ENCODE measurements at regions not wholly inside any gene's neighbourhood (a gene's known extent, or its start where the extent isn't known, plus 50 kb on each side); places are given as distances from the start of the nearest gene placed in this dataset.

GRCh38 chr3:187919544-187919943 lies 174.3 kb upstream of the BCL6 start:
- DNase-seq (ENCODE audit: low spot score in 2 of 2) (no peak), ATAC-seq (peak; percentile 23)
- peaks cover 67% of the 10 kb centered on the region for H3K4me1 Mint-ChIP-seq
- H3K4me3 Mint-ChIP-seq: peak overlapping the region; percentile 64
- no peaks in the 10 kb centered on the region for H3K9me3 Mint-ChIP-seq
- peak overlapping the region; percentile 86 for H3K27ac Mint-ChIP-seq
- H3K36me3 Mint-ChIP-seq: peaks cover 13% of the 10 kb centered on the region

GRCh38 chr3:187920030-187920429 lies 174.8 kb upstream of the BCL6 start:
- Mint-ChIP-seq H3K4me1 (peaks cover 67% of the 10 kb centered on the region), H3K36me3 (peaks cover 13% of the 10 kb centered on the region), H3K4me3 (peak overlapping the region; percentile 64), H3K9me3 (no peaks in the 10 kb centered on the region), H3K27ac (peak overlapping the region; percentile 86)
- ATAC-seq (no peak), DNase-seq (ENCODE audit: low spot score in 2 of 2) (no peak)

DNA sequence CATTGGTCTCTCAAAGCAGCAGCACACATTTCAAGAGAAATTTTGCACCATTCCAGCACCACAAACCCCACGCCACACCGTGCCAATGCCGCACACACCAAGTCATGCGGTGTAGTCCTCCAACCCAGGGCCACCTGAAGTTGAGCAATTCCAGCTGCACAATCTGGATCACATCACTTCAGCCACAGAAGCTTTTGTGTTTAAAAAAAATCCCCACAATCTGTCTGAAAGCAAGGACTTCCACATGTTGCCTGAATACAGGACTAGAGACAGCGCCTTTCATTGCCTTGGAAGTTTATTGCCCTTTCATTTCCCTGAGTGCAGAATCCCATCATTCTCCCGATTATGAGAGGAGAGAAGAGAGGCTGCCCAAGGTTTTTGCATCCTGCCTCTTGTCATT lies 175.6 kb upstream of the BCL6 start:
- Mint-ChIP-seq H3K4me1 (peaks cover 62% of the 10 kb centered on the region), H3K9me3 (no peaks in the 10 kb centered on the region), H3K4me3 (no peak overlapping the region), H3K27ac (no peak overlapping the region), H3K36me3 (peaks cover 13% of the 10 kb centered on the region)
- no peak for ATAC-seq
- no peak for DNase-seq (ENCODE audit: low spot score in 2 of 2)

- no peak overlapping the region for H3K4me3 Mint-ChIP-seq
- peaks cover 66% of the 10 kb centered on the region for H3K4me1 Mint-ChIP-seq
- H3K36me3 Mint-ChIP-seq: peaks cover 13% of the 10 kb centered on the region
- no peak for DNase-seq (ENCODE audit: low spot score in 2 of 2)
- no peak overlapping the region for H3K27ac Mint-ChIP-seq
- ATAC-seq: no peak
- H3K9me3 Mint-ChIP-seq: no peaks in the 10 kb centered on the region
Observed at GRCh38 chr3:187921391-187922074, 176.3 kb upstream of the BCL6 start.

GRCh38 chr3:187922704-187923416 lies 177.6 kb upstream of the BCL6 start:
- H3K27ac Mint-ChIP-seq: peak overlapping the region; percentile 18
- ATAC-seq: peak; percentile 88
- peaks cover 7% of the 10 kb centered on the region for H3K36me3 Mint-ChIP-seq
- peaks cover 64% of the 10 kb centered on the region for H3K4me1 Mint-ChIP-seq
- peak overlapping the region; percentile 5 for H3K4me3 Mint-ChIP-seq
- DNase-seq (ENCODE audit: low spot score in 2 of 2): no peak
- no peaks in the 10 kb centered on the region for H3K9me3 Mint-ChIP-seq

DNA sequence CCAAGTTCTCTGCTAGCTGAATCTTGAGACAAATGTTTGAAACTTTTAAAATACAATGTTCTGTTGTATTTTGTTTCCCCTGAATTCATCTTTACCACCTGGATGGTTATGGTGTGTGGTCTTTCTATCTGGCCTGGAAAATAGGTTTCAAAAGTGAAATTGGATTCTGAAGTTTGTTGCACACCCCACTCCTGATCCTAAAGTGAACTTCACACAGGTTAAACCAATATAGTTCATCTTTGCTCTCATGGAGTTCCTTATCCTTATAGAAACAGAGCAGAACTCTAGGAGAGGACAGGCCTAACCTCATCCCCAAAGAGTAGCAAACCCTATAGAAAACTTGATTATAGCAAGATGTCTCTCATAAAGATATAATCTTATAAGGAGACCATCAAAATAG lies 179.4 kb upstream of the BCL6 start:
- Mint-ChIP-seq H3K4me3 (no peak overlapping the region), H3K36me3 (peaks cover 7% of the 10 kb centered on the region), H3K4me1 (peaks cover 60% of the 10 kb centered on the region), H3K27ac (no peak overlapping the region), H3K9me3 (no peaks in the 10 kb centered on the region)
- DNase-seq (ENCODE audit: low spot score in 2 of 2): no peak
- no peak for ATAC-seq

DNA sequence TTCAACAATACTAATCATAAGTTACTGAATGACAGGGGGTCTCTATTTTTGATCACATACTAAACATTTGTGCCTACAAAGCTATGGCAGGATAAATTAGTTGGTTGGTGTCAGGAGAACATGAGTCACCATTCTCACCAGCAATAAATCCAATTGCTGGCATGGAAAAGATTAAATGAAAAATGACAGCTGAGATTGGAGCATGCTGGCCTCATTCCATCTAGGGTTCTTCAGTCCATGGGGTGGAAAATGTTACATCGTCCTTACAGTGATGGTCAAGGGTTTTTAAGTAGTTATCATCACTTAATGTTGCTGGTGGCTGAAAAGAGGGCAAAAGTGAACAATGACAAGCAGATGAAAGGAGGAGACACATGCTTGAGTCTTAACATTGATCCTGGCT lies 180.1 kb upstream of the BCL6 start:
- no peaks in the 10 kb centered on the region for H3K9me3 Mint-ChIP-seq
- H3K4me3 Mint-ChIP-seq: no peak overlapping the region
- DNase-seq (ENCODE audit: low spot score in 2 of 2) (no peak), ATAC-seq (no peak)
- H3K27ac Mint-ChIP-seq: no peak overlapping the region
- peaks cover 7% of the 10 kb centered on the region for H3K36me3 Mint-ChIP-seq
- H3K4me1 Mint-ChIP-seq: peaks cover 59% of the 10 kb centered on the region

- H3K4me1 Mint-ChIP-seq: peaks cover 49% of the 10 kb centered on the region
- H3K36me3 Mint-ChIP-seq: peaks cover 7% of the 10 kb centered on the region
- ATAC-seq (no peak), DNase-seq (ENCODE audit: low spot score in 2 of 2) (no peak)
- no peak overlapping the region for H3K27ac Mint-ChIP-seq
- H3K4me3 Mint-ChIP-seq: no peak overlapping the region
- no peaks in the 10 kb centered on the region for H3K9me3 Mint-ChIP-seq
Observed at GRCh38 chr3:187926620-187927019, 181.4 kb upstream of the BCL6 start.

DNA sequence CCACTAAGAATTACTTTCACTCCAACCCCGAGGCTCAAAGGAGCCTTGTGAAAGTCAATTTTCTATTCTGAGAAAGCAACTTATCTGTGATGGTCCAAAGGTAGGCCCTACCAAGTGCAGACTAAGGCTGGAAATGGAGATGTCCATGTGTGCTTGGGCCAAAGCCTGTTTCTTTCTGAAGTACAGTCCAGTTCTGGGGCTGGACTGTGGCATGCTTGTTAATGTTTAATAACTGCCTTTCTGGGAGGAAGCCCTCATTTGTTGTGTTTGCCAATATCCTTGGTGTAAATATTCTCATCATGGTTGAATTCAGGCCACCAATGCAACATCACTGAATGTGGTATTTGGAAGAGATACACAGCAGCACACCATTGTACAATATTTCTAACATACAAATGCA lies 182.3 kb upstream of the BCL6 start:
- H3K27ac Mint-ChIP-seq: no peak overlapping the region

DNA sequence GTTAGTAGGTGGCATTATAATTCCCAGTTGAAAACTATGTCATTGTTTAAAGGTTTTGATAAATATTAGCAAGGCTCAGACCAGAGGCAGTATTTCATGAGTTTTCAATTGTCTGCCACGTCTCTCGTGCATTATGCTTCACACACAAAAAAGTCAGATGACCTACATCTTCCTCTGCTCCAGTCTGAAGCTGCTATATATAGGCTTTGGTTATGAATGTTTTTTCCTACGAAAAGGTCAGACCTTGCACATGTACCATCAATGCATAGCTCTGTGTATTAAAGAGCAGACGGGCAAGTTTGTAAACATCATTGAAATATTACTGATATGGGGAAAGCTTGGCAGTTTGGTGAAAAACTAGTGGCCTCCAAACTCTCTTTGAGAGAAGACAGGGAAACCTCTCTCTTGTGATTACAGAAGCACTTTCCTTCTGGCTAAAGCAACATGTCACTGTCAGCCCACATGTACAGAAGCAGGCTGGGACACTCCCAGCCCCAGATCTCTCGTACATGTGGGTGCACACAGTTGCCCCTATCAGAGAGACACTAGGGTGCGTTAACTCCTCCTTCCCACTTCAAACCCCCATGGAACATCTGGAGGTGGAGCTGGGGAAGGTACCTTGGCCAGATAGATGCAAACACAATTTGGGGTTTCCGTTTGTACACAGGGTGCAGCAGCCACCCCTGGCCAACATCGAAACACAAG lies 184.0 kb upstream of the BCL6 start:
- H3K27ac Mint-ChIP-seq: peak overlapping the region; percentile 71
- no peaks in the 10 kb centered on the region for H3K36me3 Mint-ChIP-seq
- H3K4me1 Mint-ChIP-seq: peaks cover 31% of the 10 kb centered on the region
- ATAC-seq (peak; percentile 84), DNase-seq (ENCODE audit: low spot score in 2 of 2) (no peak)
- H3K4me3 Mint-ChIP-seq: peak overlapping the region; percentile 38
- no peaks in the 10 kb centered on the region for H3K9me3 Mint-ChIP-seq

More for the DNA sequence above, 182.3 kb upstream of the BCL6 start:
- peaks cover 44% of the 10 kb centered on the region for H3K4me1 Mint-ChIP-seq
- H3K9me3 Mint-ChIP-seq: no peaks in the 10 kb centered on the region
- ATAC-seq (no peak), DNase-seq (ENCODE audit: low spot score in 2 of 2) (no peak)
- H3K4me3 Mint-ChIP-seq: no peak overlapping the region
- H3K36me3 Mint-ChIP-seq: peaks cover 7% of the 10 kb centered on the region

DNA sequence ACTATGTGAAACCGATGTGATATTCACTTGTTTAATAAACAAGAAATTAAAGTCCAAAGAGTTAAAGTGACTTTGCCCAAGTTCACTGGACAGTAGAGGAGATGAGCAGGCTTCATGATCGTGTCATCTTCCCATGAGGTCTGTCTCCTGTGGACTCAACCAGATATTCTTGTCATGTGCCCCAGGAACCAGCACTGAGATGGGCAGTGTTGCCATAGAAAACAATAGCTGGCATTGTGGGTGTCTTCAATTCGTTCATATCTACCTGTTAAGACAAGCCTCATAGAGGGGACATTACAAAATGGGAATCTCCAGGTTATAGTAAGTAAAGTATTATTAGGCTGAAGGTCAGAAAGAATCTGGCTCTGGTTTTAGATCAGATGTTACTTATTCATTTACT lies 184.8 kb upstream of the BCL6 start:
- Mint-ChIP-seq H3K4me3 (no peak overlapping the region), H3K36me3 (no peaks in the 10 kb centered on the region), H3K27ac (no peak overlapping the region), H3K9me3 (no peaks in the 10 kb centered on the region), H3K4me1 (peaks cover 33% of the 10 kb centered on the region)
- ATAC-seq: no peak
- no peak for DNase-seq (ENCODE audit: low spot score in 2 of 2)

GRCh38 chr3:187931101-187931500 lies 185.8 kb upstream of the BCL6 start:
- DNase-seq (ENCODE audit: low spot score in 2 of 2) (no peak), ATAC-seq (no peak)
- H3K9me3 Mint-ChIP-seq: no peaks in the 10 kb centered on the region
- no peak overlapping the region for H3K27ac Mint-ChIP-seq
- H3K36me3 Mint-ChIP-seq: peaks cover 8% of the 10 kb centered on the region
- no peak overlapping the region for H3K4me3 Mint-ChIP-seq
- H3K4me1 Mint-ChIP-seq: peaks cover 44% of the 10 kb centered on the region

- Mint-ChIP-seq H3K27ac (no peak overlapping the region), H3K4me1 (peaks cover 44% of the 10 kb centered on the region), H3K4me3 (no peak overlapping the region), H3K36me3 (peaks cover 9% of the 10 kb centered on the region), H3K9me3 (no peaks in the 10 kb centered on the region)
- ATAC-seq: no peak
- no peak for DNase-seq (ENCODE audit: low spot score in 2 of 2)
Observed at GRCh38 chr3:187931770-187932278, 186.6 kb upstream of the BCL6 start.

- Mint-ChIP-seq H3K27ac (no peak overlapping the region), H3K4me1 (peaks cover 43% of the 10 kb centered on the region), H3K36me3 (peaks cover 9% of the 10 kb centered on the region), H3K4me3 (no peak overlapping the region), H3K9me3 (no peaks in the 10 kb centered on the region)
- DNase-seq (ENCODE audit: low spot score in 2 of 2) (no peak), ATAC-seq (no peak)
Observed at GRCh38 chr3:187932530-187932929, 187.3 kb upstream of the BCL6 start.

DNA sequence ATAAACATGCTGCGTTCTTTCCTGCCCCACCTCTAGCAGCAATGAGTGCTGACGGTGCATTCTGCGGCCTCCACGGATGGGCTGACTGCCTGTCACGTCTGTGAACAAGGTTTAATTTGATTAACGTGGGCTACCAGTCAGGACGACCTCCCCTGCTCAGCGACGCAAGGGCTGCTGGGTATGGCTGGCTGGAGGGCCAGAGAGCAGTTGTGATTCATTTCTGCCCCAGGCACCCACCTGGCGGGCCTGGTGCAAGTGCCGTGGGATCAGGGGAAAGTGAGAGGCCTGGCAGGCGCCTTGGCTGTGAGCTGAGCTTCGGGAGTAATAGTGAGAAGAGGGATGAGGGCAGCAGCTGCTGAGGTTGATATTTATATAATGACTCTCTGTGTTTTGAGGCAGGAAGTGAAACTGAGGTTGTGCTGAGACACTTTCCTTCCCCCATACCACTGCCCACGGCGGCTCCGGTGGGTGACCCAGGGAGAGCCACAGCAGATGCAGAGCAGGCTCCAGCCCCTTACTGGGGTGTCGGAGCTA lies 190.4 kb upstream of the BCL6 start:
- Mint-ChIP-seq H3K36me3 (peaks cover 9% of the 10 kb centered on the region), H3K4me1 (peaks cover 24% of the 10 kb centered on the region), H3K9me3 (no peaks in the 10 kb centered on the region), H3K27ac (no peak overlapping the region), H3K4me3 (peak overlapping the region; percentile 64)
- DNase-seq (ENCODE audit: low spot score in 2 of 2): peak; percentile 53 to 84
- ATAC-seq: peak; percentile 98
